NCI-H2196 treated with DMSO at 0.1 percent for 48 hours (cell line): ENCODE measurements at regions not wholly inside any gene's neighbourhood (a gene's known extent, or its start where the extent isn't known, plus 50 kb on each side); places are given as distances from the start of the nearest gene placed in this dataset.
"Not testable (repeated sequence)": the region's sequence is repeated elsewhere in the genome, so short reads cannot be mapped to it uniquely, and the experiment has no call there.

Source experiments
- DNase-seq: peaks from one replicate; lab custom pipeline; 2025; ENCODE audit not compliant: unreplicated experiment; lab: John Stamatoyannopoulos, UW

DNA sequence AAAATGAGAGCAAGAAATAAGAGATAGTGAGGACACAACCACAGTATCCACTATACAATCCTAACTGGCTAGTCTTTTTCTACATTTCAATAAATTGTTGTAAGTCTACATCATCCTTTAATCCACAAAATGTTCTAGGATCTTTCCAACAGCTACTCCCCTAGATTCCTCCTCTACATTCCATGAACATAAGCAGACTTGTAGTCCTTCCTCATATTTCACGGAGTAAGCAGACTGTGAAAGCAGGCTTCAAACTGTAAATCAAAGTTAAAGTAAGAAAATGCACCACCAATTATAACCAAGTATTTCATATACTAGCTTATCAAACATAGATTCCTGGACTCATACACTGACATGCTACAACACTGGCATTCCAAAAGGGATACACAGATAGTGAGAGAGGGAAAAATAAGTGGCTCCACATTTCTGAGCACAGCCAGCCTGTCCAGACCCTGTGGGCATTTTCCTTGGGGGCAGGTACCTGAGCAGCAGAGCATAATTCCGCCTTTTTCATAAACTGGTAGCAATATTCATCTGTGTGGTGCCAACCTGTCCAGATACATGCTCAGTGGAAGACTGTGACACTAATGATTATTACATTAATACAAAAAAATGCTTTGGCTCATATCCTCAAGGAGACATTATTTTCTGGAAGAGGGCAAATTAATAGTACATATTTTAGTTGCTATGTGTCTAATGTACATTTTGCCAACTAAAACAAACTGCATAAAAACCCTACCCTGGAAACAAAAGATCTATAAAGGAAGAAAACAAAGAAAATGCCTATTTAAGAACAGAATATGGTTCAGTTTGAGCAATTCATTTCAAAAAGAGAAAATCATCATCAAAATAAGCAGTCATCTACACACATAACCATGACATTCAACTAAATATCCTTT lies 113.3 kb upstream of the FSCB start:
- no peak for DNase-seq

DNA sequence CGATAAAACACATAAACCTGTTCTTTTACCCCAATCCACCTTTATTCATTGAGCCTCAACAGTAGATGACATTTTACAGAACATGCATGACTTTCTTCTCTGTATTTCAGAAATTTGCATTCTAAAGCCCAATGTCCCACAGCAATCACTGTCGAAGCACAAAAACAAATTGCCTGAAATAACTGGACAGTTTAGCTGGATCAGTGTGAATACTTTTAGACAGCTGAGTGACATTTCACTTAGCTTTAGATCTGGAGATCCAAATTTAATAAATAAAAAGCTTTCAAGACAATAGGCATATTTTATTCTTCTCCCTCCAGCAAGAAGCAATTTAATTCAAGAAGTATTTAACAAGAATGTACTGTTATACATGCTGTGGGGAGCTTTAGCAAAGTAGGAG lies 109.1 kb upstream of the FSCB start:
- DNase-seq: no peak

DNA sequence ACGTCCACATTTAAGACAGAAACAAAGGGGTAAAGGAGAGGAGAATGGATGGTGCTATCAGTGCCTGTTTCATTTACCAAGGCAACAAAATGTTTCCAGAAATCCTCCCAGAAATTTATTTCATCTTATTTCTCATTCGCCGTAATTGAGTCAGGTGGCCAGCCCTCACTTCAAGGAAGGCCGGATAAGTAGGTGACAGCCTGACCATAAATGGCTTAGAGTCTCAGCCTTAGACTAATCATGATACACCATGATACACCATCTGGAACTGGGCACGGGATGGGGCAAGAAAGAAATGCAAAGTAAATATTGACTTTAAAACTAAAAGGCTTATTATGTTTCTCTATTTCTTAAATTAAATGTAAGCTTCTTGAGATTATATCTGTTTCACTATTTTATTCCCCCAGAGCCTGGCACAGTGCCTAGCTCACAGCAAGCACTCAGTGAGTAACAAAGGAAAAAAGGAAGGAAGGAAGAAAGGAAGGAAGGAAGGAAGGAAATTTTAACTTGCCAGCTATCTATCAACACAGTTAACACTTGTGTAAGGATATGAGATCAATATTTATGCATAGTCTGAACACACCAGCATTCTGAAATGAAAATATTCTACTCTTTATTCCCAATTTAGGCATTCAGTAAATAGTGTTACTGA lies 106.1 kb upstream of the FSCB start:
- DNase-seq: no peak

DNA sequence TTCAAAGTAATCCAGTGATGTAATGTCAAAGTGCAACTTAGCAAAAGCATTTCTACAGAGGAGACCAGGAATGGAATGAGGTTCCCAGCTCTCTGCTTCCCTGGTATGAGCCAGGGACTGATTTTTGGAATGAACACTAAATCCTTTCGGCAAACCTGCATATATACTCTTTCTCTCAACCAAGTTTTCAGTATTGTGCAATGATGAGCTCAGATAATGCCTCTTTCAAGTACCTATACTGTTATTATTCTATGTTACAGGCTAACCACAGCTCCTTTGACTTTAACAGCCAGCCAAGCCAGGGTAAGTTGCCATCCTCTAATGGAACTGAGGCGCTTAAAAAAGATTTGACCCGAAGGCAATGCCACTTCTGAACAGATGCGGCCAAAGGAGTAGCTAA lies 104.9 kb upstream of the FSCB start:
- no peak for DNase-seq

DNA sequence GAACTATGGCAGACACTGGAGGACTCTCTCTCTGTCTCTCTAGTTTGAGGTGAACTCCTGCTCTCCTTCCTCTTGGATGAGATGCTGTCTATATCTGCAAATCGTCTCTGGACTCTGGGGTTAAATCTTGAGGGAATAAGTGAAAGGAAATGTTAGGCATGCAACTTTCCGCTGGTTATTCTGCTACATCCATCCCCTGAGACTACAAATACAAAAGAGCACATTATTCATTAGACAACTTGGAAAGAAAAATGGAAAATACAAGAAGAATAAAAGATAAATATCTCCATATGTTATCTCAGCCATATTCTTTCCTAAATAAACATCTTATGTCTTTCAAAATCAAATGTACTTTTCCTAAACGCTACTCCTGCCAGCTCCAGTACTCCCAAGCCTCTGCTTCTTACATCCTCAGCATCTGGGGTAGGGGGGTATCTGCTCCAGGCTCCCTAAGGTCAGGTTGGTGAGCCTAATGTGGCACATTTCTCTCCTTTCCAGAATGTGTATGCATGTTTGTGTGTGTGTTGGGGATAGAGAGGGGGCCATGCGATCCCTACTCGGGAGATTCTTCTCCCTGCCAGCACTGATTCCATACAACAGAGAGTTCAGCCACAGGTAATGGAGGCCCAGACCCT lies 102.9 kb upstream of the FSCB start:
- DNase-seq: no peak

DNA sequence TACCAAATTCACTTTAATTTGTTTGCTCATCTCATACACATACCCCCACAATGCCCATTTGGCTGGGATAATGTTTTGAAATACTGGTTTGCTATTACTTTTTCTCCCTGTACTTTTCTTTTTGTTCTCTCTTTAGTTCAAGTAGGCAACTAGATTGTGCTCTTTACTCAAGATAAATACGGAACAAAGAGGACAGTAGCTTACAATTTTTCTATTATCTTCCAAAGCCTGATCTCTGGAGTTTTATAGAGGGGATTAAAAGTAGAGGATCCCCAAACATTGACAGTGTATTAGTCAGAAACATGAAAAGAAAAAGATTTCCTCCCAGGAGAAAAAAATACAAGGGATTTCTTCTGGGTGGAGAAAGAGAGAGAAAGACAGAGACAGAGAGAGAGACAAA lies 102.1 kb upstream of the FSCB start:
- no peak for DNase-seq

DNA sequence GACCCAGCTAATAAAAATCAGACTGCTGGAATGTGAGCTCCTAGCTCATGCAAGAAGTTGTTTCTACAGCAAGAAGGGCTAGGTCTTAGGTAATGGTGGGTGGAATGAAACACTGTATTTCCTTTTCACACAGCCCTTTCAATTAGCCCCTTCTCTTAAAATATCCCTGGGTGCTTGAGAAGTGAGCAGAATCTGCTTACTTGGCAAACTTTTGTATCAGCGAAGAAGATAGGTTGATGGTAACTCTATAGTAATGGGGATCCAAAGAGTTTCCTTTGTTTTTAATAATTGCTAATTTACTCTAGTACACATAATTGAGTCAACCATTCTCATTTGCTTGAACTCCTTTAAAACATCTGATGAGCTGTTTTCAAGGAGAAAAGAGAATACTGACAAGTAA lies 100.6 kb upstream of the FSCB start:
- no peak for DNase-seq

DNA sequence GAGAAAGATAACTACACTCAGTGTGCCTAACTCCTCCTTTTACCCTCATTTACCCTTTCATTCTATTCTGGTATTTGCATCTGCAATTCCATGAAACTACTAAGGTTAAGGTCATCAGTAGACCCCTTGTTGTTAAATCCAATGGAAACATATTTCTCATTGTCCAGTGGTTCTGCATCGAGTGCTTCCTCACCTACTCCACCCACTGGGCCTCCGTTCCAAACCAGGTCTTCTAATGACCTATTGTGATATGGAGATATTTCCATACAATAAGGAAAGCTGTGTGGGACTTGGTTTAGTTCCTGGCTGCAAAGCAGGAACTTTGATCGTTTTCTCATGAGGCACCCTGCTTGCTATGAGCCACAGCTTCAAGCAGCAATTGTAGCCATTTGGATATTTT lies 99.5 kb upstream of the FSCB start:
- no peak for DNase-seq

DNA sequence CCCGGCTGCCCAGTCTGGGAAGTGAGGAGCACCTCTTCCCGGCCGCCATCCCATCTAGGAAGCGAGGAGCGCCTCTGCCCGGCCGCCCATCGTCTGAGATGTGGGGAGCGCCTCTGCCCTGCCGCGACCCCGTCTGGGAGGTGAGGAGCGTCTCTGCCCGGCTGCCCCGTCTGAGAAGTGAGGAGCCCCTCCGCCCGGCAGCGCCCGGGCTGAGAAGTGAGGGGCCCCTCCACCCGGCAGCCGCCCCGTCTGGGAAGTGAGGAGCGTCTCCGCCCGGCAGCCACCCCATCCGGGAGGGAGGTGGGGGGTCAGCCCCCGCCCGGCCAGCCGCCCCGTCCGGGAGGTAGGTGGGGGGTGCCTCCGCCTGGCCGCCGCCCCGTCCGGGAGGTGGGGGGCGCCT lies 94.2 kb upstream of the FSCB start:
- not testable (repeated sequence) for DNase-seq

DNA sequence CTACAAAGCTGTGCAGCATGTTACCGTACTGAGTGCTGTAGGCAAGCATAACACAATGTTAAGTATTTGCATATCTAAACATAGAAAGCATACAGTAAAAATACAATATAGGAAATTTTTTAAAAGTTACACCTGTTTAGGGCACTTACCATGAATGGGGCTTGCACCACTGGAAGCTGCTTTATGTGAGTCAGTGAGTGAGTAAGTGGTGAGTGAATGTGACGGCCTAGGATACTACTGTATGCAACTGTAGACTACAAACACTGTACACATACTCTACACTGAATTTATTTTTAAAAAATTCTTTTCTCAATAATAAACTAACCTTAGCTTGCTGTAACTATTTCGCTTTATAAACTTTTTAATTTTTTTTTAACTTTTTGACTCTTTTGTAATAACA lies 82.1 kb upstream of the FSCB start:
- DNase-seq: no peak

DNA sequence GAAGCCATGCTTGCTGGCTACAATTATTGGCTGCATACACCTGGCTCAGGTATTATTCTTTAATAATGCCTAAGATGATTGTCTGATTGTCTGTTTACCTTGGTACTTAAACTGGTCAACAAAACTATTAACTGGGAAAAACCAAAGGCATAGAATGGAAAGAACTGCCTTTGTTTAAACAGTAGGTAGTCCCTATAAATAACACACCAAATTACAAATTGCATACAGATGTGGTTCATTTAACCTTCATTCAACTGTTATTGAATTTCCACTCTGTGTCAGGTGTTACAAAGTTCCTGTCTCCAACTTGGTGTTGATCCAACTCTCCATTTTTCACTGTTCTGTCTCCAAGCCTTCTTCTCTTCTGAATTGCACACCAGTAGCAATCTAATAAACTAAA lies 79.8 kb upstream of the FSCB start:
- peak; percentile 74 for DNase-seq

DNA sequence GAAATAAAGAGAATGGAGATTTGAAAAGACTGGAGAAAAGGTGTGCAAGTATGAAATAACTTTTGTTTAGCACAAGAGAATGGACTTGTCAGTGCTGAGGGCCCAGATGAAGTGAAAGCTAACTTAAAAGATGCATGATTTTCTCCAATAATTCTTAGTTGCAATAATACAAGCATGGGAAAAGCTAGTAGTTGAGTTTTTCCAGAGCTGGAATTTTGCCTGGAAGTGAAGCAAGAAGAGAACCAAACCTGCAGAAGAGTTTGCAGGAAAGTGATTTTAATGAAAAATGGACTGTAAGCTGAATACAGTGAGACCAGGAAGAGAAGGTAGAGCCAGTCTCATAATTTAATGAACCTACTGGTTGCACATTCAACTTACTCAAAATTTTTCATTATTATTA lies 69.3 kb upstream of the FSCB start:
- no peak for DNase-seq

DNA sequence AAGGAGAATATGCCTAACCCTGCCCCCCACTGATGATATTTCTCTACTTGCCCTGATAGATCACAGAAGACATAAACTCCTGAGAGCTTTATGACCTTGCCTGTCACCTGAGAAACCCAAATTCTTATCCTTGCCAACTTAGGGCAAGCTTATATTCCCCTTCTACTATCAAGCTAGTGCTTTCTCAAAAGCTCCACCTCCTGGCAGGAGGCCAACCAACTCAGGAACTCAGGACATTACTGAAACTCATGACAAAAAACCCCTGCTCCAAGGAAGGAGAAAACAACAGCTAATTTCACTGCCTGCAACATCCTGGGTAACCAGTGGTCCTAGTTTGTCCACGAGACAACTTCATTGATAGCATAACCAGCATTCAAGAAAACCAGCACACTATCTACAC lies 60.9 kb upstream of the FSCB start:
- DNase-seq: no peak

DNA sequence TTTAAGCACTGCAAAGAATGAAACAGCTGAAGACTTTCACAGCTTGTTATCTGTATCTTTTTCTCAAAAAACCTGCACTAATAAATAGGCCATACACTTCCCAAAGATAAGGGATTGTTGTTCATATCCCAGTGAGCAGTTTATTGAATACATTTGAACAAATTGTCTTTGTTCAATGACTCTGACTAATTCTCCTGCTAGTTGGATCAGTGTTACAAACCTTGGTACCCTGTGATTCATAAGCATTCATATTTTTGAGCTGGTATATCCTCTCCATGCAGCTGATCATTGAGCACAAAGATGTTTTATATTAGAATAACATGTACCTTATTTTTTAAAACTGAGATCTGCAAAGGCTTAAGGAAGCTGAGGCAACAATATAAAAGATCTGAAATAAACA lies 58.9 kb upstream of the FSCB start:
- DNase-seq: no peak

DNA sequence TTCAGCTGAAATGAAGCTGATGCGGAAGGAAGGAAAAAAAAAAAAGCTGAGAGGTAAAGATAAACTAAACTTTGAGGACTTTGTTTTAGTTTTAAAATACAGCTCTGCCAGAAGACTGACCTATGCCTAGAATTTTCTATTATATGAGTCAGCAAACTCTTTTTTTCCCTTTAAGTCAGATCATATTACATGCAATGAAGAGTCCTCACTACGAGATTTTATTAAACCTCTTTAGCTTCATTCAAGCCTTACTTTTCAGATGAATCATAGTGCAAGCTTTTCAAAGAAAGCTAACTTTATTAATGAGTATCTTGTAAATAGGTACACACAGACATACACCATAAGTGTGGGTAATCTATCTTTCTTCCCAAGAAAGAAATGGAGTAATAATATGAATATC lies 57.8 kb upstream of the FSCB start:
- no peak for DNase-seq
